ENCODE measurements at regions not wholly inside any gene's neighbourhood (a gene's known extent, or its start where the extent isn't known, plus 50 kb on each side); places are given as distances from the start of the nearest gene placed in this dataset.
"Not testable (repeated sequence)": the region's sequence is repeated elsewhere in the genome, so short reads cannot be mapped to it uniquely, and the experiment has no call there.

- Histone ChIP-seq H3K36me3 (replicated peaks in 1 of 2; ENCODE audit: insufficient read depth in 1 of 2, low read depth in 2 of 2) (no peaks in the 10 kb centered on the region), H3K27ac (no peak overlapping the region), H3K4me1 (peaks cover 9% of the 10 kb centered on the region), H3K9me3 (no peaks in the 10 kb centered on the region), H3K4me3 (no peak overlapping the region), H3K27me3 (no peaks in the 10 kb centered on the region)
- ATAC-seq: no peak
- no peak for DNase-seq
- intact Hi-C loops (cut with DNase I): no loop called here
- TF ChIP-seq CTCF (IDR thresholded peaks at IDR 0.05): no peak
- no peak for TF ChIP-seq POLR2A (IDR thresholded peaks at IDR 0.05)
- 48 to 69% methylated on average over 5 of the region's 5 CpGs for WGBS, 2 donors
These were observed 86.9 kb upstream of the SERPINE2 start for GRCh38 chr2:224126003-224126402.

GRCh38 chr2:224122542-224122941 lies 83.5 kb upstream of the SERPINE2 start:
- Histone ChIP-seq H3K27me3 (no peaks in the 10 kb centered on the region), H3K9me3 (peaks cover 0 to 3% (median 0%) of the 10 kb centered on the region in 3 donors), H3K36me3 (replicated peaks in 1 of 2; ENCODE audit: insufficient read depth in 1 of 2, low read depth in 2 of 2) (no peaks in the 10 kb centered on the region), H3K27ac (no peak overlapping the region), H3K4me1 (no peaks in the 10 kb centered on the region), H3K4me3 (no peak overlapping the region)
- DNase-seq (no peak), ATAC-seq (no peak)
- TF ChIP-seq CTCF (IDR thresholded peaks at IDR 0.05): no peak
- intact Hi-C loops (cut with DNase I): no loop called here

DNA sequence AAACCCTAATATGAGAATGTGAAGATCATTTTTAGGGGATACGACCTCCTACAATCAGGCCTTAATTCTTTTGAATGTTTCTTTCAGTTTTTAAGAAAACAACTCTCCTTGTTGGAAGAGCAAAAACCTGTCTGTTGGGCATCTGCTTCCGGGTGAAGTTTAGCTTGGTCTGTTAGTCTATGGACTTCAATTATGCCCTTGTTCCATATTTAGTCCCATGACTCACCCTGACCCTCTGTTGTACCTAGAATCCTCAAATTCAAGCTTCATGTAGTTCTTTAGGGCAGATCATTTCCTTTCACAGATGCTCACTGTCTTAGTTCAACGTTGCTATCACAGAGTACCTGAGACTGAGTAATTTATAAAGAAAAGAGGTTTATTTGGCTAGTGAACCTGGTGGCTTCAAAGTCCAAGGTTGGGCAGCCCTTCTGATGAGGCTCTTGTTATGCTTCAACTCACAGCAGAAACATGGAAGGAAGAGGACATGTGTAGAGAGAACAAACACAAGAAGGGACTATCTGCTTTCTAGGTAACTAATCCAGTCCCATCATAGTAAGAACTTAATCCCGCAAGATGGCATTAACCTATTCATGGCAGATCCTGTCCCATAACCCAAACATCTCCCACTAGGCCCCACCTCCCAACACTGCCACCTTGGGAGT lies 82.5 kb upstream of the SERPINE2 start:
- Histone ChIP-seq H3K9me3 (peaks cover 0 to 3% (median 0%) of the 10 kb centered on the region in 3 donors), H3K27me3 (no peaks in the 10 kb centered on the region), H3K4me1 (no peaks in the 10 kb centered on the region), H3K27ac (no peak overlapping the region), H3K36me3 (replicated peaks in 1 of 2; ENCODE audit: insufficient read depth in 1 of 2, low read depth in 2 of 2) (no peaks in the 10 kb centered on the region), H3K4me3 (no peak overlapping the region)
- intact Hi-C loops (cut with DNase I): no loop called here
- TF ChIP-seq POLR2A (IDR thresholded peaks at IDR 0.05) (no peak), CTCF (IDR thresholded peaks at IDR 0.05) (no peak)
- DNase-seq: no peak
- no peak for ATAC-seq
- 61 to 62% methylated on average over 4 of the region's 4 CpGs for WGBS, 2 donors

DNA sequence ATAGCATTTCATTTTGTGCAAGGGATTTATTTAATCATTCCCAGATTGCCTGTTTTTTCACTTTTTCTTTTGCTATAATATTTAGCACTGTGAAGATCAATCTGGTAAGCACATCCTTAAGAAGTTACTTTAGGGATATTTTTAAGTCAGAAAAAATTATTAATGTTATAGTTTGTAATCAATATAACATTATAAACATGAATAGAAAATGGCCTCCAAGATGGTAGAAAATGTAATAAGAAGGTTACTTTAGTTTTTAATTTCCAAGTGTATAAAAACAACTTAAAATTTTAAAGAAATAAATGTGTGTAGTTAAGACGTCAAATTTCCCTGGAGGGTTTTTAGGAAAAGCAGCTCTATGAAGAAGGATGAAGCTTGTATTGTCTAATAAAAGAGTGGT lies 81.9 kb upstream of the SERPINE2 start:
- intact Hi-C loops (cut with DNase I): no loop called here
- ATAC-seq (no peak), DNase-seq (no peak)
- Histone ChIP-seq H3K4me3 (no peak overlapping the region), H3K9me3 (peaks cover 0 to 3% (median 0%) of the 10 kb centered on the region in 3 donors), H3K36me3 (replicated peaks in 1 of 2; ENCODE audit: insufficient read depth in 1 of 2, low read depth in 2 of 2) (no peaks in the 10 kb centered on the region), H3K27me3 (no peaks in the 10 kb centered on the region), H3K4me1 (no peaks in the 10 kb centered on the region), H3K27ac (no peak overlapping the region)
- no peak for TF ChIP-seq POLR2A (IDR thresholded peaks at IDR 0.05)
- no peak for TF ChIP-seq CTCF (IDR thresholded peaks at IDR 0.05)
- 66 to 82% methylated on average over 1 of the region's 1 CpG for WGBS, 2 donors

- H3K27ac ChIP-seq; H3K9me3 ChIP-seq; H3K4me1 ChIP-seq; H3K27me3 ChIP-seq; DNase-seq; H3K4me3 ChIP-seq; intact Hi-C loops (cut with DNase I); H3K36me3 ChIP-seq (replicated peaks in 1 of 2; ENCODE audit: insufficient read depth in 1 of 2, low read depth in 2 of 2); ATAC-seq: not testable (repeated sequence)
- WGBS, 2 donors: 82 to 86% methylated on average over 1 of the region's 1 CpG
These were observed 80.8 kb upstream of the SERPINE2 start for GRCh38 chr2:224119846-224120245.
